HepG2 (cell line): ENCODE measurements at regions not wholly inside any gene's neighbourhood (a gene's known extent, or its start where the extent isn't known, plus 50 kb on each side); places are given as distances from the start of the nearest gene placed in this dataset.

Experiments used
- ARID2 ChIP-seq: sonication (generic); formaldehyde crosslinking; IDR thresholded peaks from 2 replicates; pipeline ENCODE4 v1.8.1; 2022; ENCODE audit warnings: mild to moderate bottlenecking, missing genetic modification reagents, borderline replicate concordance
- ARNT2 ChIP-seq: sonication (generic); formaldehyde crosslinking; IDR thresholded peaks from 2 replicates; pipeline ENCODE4 v1.8.0; 2022; ENCODE audit warnings: mild to moderate bottlenecking, low read depth, missing genetic modification reagents, moderate library complexity
- BHLHE40 ChIP-seq: IDR thresholded peaks from 2 replicates; pipeline ENCODE4 v1.6.1; 2011; ENCODE audit warnings: low read length, improper control_type of control experiment
- CBFB ChIP-seq: sonication (generic); formaldehyde crosslinking; IDR thresholded peaks from 2 replicates; pipeline ENCODE4 v1.4.0; 2020; ENCODE audit warnings: missing genetic modification reagents
- CREM ChIP-seq, 2 experiments: sonication (generic) in 1 of 2; formaldehyde crosslinking in 1 of 2; IDR thresholded peaks; 2 replicates each; pipeline versions ENCODE4 v1.4.0 to v1.6.1; 2016 to 2020; ENCODE audit warnings: antibody characterized with exemption in 1 of 2, mild to moderate bottlenecking in 1 of 2, missing genetic modification reagents in 1 of 2
- DMAP1 ChIP-seq: IDR thresholded peaks from 2 replicates; pipeline ENCODE4 v1.6.1; 2016
- ELF1 ChIP-seq: sonication (generic); formaldehyde crosslinking; IDR thresholded peaks from 2 replicates; pipeline ENCODE4 v1.4.0; 2020; ENCODE audit warnings: missing genetic modification reagents
- ELF4 ChIP-seq: sonication (generic); formaldehyde crosslinking; IDR thresholded peaks from 2 replicates; pipeline ENCODE4 v1.5.0; 2020; ENCODE audit warnings: missing genetic modification reagents, mild to moderate bottlenecking, moderate library complexity, borderline replicate concordance
- HOXA3 ChIP-seq: sonication (generic); formaldehyde crosslinking; IDR thresholded peaks from 2 replicates; pipeline ENCODE4 v1.5.0; 2020; ENCODE audit warnings: missing genetic modification reagents
- JUND ChIP-seq: sonication (generic); formaldehyde crosslinking; IDR thresholded peaks from 2 replicates; pipeline ENCODE4 v1.8.0; 2022; ENCODE audit warnings: mild to moderate bottlenecking, missing genetic modification reagents
- MAFF ChIP-seq: IDR thresholded peaks from 2 replicates; pipeline ENCODE4 v1.6.1; 2011; ENCODE audit warnings: low read depth, low read length, improper control_type of control experiment
- MED1 ChIP-seq: sonication (generic); formaldehyde crosslinking; IDR thresholded peaks from 2 replicates; pipeline ENCODE4 v1.4.0; 2020; ENCODE audit warnings: missing genetic modification reagents
- NCOA2 ChIP-seq: sonication (generic); formaldehyde crosslinking; IDR thresholded peaks from 2 replicates; pipeline ENCODE4 v1.8.0; 2022; ENCODE audit warnings: inconsistent platforms
- PATZ1 ChIP-seq: sonication (generic); formaldehyde crosslinking; IDR thresholded peaks from 2 replicates; pipeline ENCODE4 v1.4.0; 2020; ENCODE audit warnings: missing genetic modification reagents
- SMARCE1 ChIP-seq: fragments of 450-650 bp; IDR thresholded peaks from 2 replicates; pipeline ENCODE4 v1.6.1; 2017; ENCODE audit warnings: borderline replicate concordance
- ZFP37 ChIP-seq: sonication (generic); formaldehyde crosslinking; IDR thresholded peaks from 2 replicates; pipeline ENCODE4 v1.4.0; 2020; ENCODE audit warnings: missing genetic modification reagents, borderline replicate concordance
- ZNF263 ChIP-seq: sonication (generic); formaldehyde crosslinking; IDR thresholded peaks from 2 replicates; pipeline ENCODE4 v1.4.0; 2020; ENCODE audit warnings: missing genetic modification reagents
- ZNF557 ChIP-seq: sonication (generic); formaldehyde crosslinking; IDR thresholded peaks from 2 replicates; pipeline ENCODE4 v1.4.0; 2020; ENCODE audit warnings: missing genetic modification reagents
- ZNF710 ChIP-seq: sonication (generic); formaldehyde crosslinking; IDR thresholded peaks from 2 replicates; pipeline ENCODE4 v1.5.0; 2020; ENCODE audit warnings: mild to moderate bottlenecking, missing genetic modification reagents, borderline replicate concordance
- TF ChIP-seq, protein P1 (sequence below): sonication (generic); formaldehyde crosslinking; IDR thresholded peaks from 2 replicates; pipeline ENCODE4 v1.9.0; 2021; ENCODE audit warnings: mild to moderate bottlenecking, missing genetic modification reagents

DNA sequence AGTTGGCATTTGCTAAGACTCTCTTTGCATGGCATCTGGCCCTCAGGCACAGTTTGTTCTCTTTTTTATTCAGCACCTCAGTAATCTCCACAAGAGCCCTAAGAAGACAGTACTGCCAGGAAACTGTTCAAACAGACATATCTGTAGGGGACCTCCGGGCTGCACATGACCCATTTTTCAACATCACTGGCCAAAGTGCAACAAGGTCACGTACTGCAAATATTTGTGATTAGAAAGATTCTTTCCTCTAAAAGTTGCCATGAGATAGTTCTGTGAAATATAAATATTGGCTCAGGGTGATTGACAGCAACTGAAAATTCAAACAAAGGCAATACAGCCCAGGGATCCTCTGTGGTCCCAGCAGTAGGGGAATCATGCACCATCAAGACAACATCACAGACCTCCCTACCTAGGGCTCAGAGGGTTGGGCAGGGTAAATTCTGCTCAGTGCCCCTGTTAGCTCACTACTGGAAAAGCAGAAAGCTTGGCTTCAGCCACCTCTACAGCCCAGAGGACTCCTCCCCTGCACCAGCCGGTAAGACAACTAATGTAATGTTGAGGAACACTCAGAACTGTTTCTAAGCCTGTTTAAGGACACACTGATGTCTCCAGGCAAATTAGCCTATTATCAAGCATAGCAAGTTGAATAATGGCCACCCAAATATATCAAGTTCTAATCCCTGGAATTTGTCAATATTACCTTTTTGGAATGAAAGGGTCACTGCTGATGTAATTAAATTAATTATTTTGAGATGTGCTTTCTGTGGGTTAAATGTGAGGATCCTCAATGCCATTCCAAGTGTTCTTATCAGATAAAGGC is 117.4 kb upstream of the LPP start (continued):
- TF ChIP-seq BHLHE40 (peak; percentile 95), ZFP37 (no peak), ZNF710 (CRISPR knock-in tag) (peak; percentile 91; the same call in 1 of the 2 replicates), ELF4 (CRISPR knock-in tag) (peak; percentile 82; the same call in 1 of the 2 replicates), PATZ1 (CRISPR knock-in tag) (peak; percentile 80), MAFF (peak; percentile 13; the same call in 1 of the 2 replicates), DMAP1 (peak; percentile 59), JUND (CRISPR knock-in tag) (peak; percentile 32; the same call in 1 of the 2 replicates), SMARCE1 (0 out of 2 replicates have a peak, but pooled peaks have one; percentile 22), HOXA3 (CRISPR knock-in tag) (peak; percentile 77), ELF1 (CRISPR knock-in tag) (peak; percentile 59), NCOA2 (peak; percentile 100), ARID2 (CRISPR knock-in tag) (peak; percentile 86; the same call in 1 of the 2 replicates), CREM (IDR thresholded peaks at IDR 0.05) (peak; percentile 97), CREM (CRISPR knock-in tag; IDR thresholded peaks at IDR 0.05) (no peak), ARNT2 (CRISPR knock-in tag) (peak; percentile 69), MED1 (CRISPR knock-in tag) (peak; percentile 99), CBFB (CRISPR knock-in tag) (peak; percentile 91), ZNF263 (CRISPR knock-in tag) (peak; percentile 34; the same call in 1 of the 2 replicates), ZNF557 (0 out of 2 replicates have a peak, but pooled peaks have one; percentile 7)
- TF ChIP-seq, protein P1, sequence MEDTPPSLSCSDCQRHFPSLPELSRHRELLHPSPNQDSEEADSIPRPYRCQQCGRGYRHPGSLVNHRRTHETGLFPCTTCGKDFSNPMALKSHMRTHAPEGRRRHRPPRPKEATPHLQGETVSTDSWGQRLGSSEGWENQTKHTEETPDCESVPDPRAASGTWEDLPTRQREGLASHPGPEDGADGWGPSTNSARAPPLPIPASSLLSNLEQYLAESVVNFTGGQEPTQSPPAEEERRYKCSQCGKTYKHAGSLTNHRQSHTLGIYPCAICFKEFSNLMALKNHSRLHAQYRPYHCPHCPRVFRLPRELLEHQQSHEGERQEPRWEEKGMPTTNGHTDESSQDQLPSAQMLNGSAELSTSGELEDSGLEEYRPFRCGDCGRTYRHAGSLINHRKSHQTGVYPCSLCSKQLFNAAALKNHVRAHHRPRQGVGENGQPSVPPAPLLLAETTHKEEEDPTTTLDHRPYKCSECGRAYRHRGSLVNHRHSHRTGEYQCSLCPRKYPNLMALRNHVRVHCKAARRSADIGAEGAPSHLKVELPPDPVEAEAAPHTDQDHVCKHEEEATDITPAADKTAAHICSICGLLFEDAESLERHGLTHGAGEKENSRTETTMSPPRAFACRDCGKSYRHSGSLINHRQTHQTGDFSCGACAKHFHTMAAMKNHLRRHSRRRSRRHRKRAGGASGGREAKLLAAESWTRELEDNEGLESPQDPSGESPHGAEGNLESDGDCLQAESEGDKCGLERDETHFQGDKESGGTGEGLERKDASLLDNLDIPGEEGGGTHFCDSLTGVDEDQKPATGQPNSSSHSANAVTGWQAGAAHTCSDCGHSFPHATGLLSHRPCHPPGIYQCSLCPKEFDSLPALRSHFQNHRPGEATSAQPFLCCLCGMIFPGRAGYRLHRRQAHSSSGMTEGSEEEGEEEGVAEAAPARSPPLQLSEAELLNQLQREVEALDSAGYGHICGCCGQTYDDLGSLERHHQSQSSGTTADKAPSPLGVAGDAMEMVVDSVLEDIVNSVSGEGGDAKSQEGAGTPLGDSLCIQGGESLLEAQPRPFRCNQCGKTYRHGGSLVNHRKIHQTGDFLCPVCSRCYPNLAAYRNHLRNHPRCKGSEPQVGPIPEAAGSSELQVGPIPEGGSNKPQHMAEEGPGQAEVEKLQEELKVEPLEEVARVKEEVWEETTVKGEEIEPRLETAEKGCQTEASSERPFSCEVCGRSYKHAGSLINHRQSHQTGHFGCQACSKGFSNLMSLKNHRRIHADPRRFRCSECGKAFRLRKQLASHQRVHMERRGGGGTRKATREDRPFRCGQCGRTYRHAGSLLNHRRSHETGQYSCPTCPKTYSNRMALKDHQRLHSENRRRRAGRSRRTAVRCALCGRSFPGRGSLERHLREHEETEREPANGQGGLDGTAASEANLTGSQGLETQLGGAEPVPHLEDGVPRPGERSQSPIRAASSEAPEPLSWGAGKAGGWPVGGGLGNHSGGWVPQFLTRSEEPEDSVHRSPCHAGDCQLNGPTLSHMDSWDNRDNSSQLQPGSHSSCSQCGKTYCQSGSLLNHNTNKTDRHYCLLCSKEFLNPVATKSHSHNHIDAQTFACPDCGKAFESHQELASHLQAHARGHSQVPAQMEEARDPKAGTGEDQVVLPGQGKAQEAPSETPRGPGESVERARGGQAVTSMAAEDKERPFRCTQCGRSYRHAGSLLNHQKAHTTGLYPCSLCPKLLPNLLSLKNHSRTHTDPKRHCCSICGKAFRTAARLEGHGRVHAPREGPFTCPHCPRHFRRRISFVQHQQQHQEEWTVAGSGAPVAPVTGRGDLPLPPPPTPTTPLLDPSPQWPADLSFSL (CRISPR knock-in tag) = 0 out of 2 replicates have a peak, but pooled peaks have one; percentile 14
